HG02763 (cell line): ENCODE measurements at regions not wholly inside any gene's neighbourhood (a gene's known extent, or its start where the extent isn't known, plus 50 kb on each side); places are given as distances from the start of the nearest gene placed in this dataset.

Experiments
- ATAC-seq: cut with Tn5 transposase; IDR thresholded peaks from one replicate; pipeline ENCODE4 v1.9.1; 2021; ENCODE audit warnings: mild to moderate bottlenecking, moderate library complexity; ENCODE audit not compliant: unreplicated experiment

DNA sequence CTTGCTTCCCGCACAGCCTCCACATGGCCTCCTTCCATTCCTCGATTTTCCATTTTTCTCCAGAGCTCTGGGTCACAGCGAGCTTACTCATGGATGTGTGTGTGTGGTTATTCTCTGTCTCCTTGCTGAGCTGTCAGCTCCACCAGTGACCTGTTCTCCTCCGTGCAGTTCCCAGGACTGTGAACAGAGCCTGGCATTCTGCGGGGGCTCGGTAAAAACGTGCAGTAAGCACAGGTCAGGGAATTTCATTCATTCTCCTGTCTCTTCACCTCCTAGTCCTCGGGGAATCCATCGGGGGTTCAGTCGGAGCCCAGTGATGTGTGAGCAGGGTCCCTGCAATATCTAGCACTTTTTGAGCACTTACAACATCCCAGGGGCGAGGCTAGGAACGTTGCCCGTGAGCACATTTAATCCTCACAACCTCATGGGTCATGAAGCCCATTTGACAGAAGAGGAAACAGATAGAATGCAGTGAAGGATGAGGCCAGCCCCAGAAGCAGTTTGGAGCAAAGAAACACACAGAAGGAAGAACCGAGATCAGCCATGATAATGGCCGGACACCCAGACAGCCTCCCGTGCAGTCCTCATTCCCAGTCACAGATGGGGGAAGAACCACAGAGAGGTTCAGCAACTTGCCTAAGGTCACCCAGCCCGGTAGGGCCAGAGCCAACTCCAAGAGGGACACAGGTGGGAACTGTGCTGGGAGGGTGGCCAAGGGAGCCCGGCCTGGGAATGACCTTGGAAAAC is 183.2 kb upstream of the GSE1 start:
- no peak for ATAC-seq

DNA sequence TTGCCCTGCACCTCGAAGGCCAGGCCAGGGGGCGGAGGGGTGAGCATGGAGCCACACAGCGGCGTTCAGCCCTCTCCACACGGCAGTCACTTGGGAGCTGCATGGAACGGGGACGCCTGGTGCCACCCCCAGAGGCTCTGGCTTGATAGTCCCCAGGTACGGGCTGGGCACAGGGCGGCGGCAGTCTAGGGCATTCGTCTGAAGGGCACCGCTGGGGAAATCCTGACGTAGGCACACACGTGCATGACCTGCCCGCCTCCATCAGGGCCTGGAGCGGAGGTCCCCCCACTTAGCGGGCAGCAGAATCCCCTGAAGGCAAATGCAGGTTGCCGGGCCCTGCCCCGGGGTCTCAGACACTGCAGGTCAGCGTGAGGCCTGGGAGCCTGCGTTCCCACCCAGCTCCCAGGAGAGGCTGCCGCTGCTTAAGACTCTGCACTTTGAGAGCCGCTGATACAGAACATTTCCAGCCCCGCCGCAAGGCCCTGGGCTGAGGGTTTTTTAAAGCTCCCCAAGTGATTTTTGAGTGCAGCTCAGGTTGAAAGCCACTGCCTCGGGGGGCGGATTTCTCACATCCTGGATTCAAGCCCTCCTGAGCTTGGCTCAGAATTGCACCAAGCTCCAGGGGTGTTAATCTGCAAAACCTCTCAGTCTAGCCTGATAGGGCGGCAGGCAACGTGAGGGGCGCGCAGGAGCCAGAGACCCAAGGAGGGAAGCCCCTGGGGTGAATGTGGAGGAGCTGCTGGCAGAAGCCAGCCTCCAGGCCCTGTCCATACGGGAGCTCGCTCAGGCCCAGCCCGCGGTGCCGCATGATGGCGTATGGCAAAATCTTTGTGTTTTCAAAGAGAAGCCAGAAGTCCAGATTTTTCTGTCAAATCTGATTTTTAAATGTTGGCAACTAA is 182.3 kb upstream of the GSE1 start:
- ATAC-seq, result no peak

DNA sequence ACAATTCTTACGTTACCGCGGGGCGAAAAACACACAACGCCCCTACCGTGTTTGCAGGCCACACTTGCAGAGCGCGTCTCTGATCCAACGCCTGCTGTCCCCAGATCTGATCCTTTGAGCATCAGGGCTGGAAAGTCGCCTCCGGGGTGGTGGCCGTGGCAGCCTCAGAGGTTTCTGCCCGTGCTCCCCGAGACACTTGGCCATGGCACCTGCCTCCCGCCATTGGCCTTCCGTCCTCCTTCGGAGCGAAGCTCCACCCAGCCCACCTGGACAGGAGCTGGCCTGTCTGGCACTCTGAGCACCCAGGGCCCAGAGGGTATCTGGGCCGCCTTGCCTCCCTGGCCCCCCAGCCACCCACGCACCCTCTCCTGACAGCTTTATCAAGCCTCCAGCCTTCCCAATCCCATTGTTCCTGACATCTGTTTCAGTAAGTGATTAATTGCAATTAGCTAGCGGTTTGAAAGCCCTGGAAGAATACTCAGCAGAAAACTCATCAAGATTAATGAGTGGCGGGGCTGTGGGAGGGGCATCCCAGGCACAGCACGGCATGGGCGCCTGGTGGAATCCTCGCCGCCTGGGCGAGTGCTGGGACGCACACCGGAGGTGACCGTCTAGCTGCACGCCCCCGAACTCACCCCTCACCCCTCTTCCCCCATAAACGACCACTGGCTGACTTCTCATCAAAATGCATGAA is 181.5 kb upstream of the GSE1 start:
- ATAC-seq, result no peak

DNA sequence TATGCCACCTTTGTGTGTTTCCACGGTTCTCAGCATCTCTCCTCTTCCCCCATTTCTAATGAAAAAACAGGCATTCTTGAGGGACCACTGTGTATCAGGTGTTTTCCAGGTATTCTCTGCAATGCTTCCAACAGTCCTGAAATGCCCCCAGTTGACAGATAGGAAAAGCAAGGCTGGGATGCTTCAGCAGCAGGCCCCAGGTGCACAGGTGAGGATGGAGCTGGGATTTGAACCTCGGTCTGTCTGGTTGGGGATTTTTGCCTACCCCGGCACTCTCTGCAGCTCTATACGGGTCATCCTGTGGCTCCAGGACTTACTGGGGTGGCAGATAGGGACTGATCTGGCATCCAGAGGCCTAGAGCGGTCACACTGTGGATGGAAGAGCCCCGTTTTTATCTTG is 180.5 kb upstream of the GSE1 start:
- ATAC-seq, result no peak

DNA sequence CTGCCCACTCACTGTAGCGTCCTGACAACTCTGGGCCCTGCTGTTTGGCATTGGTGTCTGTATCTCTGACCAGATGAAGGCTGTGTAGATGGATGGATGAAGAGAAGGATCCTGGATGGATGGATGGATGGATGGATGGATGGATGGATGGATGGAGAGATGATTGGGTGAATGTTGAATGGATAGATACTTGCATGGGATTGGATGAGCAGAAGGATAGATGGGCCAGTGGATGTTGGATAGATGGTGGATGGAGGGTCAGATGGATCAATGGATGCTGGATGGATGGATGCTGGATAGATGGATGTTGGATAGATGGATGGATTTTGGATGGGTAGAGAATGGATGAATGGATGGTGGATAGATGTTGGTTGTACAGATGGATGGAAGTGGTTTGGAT is 179.6 kb upstream of the GSE1 start:
- no peak for ATAC-seq

DNA sequence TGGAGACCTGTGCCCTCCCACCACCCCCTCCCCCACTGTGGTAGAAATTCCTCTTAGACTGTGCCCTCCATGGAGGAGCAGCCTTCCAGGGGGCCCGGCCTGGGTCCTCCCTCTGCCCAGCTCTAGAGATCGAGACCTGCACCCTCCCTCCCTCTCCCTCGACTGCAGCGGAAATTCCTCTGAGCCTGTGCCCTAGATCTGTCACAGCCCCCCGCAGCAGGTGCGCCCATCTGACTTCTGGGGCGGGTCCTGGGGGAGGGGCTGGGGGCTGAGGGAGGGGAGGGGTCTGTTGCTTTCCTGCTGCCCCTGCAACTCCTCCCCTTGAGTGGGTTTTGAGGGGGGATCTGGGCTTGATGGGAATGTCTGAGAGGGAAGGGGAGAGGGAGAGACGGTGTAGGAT is 177.8 kb upstream of the GSE1 start:
- no peak for ATAC-seq

DNA sequence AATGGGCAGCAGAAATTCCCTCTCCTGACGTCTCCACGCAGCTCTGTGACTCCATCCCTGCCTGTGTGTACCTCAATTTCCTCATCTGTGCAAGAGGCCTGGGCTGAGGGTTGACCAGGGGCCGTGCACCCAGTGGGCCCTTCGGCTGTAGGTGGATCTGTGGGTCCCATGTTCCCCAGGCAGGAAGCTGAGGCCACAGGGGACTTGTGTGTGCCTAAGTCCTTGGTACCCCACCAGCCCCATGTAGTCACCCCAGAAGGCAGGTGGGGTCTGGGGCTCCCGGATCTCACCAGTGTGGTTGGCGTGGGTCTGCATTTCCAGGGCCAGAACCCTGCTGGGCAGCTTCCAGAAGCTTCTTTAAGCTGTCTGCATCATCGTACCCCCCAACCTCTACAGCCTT is 177.4 kb upstream of the GSE1 start:
- no peak for ATAC-seq

DNA sequence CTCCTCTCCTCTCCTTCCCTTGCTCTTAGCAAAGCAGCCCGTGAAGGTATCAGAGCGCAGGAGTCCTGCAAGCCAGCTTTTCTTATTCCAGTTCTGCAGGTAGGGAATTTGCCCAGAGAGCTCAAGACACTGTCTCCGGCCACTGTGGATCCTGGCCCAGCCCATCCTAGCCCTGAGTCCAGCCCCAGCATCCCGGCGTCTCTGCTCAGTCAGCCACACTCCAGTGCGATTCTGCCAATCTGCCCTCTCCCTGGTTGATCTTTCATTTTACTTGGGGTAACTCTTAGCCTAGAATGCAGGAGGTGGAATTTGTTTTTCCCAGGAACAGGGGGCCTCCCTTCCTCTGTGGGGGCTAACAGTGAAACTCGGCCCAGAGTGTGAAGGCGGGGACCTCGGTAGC is 176.9 kb upstream of the GSE1 start:
- ATAC-seq, result no peak

DNA sequence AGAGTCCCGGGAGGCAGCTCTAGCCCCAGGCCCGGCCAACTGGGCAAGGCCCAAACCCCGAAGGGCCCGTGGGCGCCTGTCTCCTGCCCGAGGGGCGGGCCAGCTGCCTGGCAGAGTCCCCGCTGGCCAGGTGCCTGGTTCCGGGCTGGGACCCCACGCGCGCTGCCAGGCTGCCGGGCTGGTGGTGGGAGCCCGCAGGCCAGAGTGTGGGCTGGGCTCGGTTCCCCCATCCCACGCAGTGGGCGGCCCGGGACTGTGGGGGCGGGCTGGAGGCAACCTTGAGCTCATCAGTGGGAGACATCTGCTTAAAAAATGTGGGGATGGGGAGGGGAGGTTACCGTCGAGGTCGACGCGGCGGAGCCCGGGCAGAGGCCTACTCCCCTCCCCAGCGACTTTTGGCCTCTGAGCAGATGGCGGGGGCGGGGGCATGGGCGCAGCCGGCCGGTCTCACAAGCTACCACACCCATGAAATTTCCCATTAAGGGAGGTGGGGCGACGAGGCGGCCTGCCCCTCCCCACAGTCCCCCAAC is 176.4 kb upstream of the GSE1 start:
- ATAC-seq, result no peak

DNA sequence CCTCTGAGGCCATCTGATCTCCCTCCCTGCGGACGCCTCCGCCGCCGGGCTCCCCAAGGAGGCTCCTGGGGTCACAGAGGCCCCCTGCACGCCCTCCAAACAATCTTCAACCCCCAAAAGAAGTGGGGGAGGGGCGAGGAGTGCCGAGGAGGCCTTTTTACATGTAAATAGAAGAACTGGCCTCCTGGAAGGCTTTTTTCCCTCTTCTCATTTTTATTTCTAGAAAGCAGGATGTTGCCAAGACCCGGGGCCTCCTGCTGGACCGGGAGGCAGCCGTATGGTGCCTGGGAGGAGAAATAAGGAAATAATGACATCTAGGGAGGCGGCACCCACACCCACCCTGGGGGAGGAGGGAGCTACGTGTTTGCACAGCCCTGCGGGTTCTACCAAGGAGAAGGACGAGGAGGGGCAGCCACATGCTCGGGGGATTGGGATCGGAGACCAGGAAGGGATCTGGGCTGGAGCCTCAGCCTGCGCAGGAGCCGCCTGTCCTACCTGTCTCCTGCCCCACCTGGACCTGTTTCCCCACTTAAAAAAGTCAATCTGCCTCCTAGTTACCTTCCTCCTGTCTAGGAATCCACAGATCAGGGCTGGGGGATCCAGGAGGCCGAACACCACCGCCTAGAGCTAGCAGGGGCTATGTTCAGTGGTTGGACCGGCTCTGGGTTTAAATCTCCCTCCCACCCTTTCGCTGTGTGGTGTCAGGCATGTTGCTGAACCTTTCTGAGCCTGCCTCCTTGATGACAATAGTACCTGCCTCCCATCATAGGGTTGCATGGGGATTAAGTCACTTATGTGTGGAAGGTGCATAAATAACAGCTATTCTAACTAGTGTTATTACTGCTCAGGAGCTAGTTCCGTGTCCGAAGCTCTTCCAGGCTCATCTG is 175.7 kb upstream of the GSE1 start:
- no peak for ATAC-seq

DNA sequence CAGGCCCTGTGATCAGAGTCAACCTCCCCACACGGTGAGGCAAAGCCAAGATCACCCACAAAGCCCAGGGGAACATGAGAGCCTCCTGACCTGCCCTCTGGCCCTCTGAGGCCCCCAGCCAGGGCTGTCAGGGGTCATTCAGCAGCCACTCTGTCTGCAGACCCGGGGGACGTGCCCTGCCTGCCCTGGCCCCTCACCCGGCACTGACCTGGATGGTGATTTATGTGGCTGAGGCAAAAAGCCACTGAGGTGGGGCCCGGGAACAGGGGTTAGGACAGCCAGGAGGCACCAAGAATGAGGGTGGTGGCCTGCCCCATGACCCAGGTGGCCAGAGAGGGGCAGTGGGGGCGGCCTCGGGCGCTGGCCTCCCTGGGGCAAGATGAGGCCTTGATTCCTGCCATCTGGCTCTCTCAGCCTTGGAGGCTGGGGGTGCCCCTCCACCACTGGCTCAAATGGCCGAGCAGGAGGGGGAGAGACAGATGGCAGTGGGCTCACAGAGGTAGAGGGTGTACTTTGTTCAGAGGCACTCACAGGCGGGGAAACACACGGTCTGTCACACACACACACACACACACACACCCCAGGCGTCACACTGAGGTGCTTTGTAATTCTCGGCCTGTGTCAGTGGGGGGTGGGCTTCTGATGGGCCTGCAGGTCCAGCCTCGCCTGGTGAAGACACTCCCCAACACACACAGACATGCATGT is 174.0 kb upstream of the GSE1 start:
- no peak for ATAC-seq

DNA sequence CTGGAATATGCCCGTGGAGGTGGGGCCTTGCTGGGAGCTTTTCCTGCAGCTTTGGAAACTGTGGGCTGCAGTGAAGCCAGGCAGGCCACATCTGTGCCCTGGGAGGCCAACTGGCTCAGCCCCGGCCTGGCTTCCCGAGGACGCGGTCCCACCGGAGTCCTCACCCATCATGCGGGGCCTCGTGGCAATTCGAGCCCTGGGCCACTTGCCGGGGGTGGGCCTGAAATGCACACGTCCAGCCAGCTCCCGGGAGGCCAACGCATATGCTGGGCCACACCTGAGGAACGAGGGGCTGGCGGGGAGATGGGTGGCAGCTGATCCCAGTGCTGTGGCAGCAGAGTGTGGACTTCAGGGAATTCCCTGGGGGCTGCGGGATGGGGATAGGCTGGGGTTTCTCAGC is 172.4 kb upstream of the GSE1 start:
- no peak for ATAC-seq

DNA sequence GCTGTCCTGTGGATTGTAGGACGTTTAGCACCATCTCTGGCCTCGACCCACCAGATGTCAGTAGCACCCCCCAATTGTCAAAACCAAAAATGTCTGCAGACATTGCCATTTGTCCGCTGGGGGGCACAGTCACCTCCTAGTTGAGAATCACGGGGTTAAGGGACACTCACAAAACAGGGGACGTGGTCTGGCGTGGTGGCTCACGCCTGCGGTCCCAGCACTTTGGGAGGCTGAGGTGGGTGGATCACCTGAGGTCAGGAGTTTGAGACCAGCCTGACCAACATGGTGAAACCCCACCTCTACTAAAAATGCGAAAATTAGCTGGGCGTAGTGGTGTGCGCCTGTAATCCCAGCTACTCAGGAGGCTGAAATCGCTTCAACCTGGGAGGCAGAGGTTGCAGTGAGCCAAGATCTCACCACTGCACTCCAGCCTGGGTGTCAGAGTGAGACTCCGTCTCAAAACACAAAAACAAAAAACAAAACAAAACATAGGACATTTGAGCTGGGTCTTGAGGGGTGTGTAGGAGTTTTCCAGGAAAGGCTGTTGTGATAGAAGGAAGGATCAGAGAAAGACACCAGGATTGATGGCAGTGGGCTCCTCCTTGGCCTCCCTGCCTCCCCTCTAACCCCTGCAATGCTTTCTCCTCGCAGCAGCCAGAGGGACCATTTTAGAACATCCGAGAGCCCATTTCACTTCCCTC is 171.8 kb upstream of the GSE1 start:
- no peak for ATAC-seq

DNA sequence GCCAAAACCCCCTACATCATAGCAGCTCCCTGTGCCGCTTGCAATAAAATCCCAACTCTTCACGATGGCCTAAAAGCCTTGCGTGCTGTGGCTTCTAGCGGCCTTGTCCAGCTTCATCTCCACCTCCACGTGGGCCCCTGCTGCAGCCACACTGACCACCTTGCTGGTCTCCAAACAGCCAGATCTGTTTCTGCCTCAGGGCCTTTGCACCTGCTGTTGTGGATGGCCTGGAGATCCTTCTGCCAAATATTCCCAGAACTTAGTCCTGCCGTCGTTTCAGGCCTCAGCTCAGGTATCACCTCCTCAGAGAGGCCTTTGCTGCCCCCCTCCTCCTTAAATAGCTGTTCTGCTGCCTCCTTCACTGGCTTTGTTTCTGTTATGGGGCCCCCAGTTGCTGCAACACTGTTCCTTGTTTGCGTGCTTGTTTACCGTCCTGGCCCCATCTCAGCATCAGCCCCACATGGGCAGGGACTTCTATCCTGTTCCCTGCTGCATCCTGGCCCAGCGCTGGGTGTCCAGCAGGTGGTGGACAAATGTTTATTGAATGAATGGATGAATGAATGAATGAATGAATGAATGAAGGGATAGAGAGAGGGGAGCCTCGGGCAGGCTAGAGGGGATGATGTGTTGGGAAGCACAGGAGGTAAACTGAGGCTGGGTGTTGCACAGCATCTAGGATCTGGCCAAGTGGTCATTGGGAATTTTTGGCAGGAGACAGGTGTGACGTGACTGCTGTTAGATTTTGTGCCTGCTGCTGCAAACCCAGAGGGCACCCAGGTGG is 171.0 kb upstream of the GSE1 start:
- no peak for ATAC-seq

DNA sequence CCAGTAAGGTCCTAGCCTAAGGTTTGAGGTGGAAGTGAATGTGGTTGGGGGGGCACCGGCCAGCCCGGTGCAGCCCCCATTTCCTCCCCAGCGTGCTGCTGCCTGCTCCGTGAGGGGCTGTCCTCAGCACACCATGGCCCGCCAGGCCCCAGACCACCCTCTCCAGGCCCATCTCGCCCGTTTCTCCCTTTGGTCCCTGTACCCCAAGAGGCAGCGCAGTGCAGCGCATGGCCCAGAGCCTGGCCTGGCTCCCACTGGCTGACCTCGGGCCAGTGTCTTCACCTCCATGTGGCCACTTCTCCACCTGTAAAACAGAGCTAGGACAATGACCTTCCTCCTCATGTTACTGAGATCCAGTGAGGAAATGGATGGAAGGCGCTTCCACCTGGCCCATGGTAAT is 170.0 kb upstream of the GSE1 start:
- no peak for ATAC-seq

DNA sequence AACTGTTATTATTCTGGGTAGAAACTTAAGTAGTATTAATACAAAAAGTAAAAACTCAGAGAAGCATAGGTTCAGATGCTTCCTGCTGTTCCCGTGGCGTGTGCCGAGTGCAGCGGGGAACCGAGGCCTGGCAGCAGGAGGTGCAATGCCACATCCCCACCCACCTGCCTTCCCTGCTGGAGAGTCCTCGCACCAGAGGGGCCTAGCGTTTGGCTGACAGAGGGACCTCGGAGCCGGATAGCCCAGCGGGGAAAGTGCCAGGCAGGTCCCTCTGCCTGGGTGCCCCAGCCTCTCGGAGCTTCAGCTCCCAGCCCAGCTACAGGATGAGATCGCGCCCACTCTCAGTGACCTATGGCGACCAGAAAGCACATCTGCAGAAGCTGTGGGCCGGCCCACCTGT is 169.6 kb upstream of the GSE1 start:
- no peak for ATAC-seq

DNA sequence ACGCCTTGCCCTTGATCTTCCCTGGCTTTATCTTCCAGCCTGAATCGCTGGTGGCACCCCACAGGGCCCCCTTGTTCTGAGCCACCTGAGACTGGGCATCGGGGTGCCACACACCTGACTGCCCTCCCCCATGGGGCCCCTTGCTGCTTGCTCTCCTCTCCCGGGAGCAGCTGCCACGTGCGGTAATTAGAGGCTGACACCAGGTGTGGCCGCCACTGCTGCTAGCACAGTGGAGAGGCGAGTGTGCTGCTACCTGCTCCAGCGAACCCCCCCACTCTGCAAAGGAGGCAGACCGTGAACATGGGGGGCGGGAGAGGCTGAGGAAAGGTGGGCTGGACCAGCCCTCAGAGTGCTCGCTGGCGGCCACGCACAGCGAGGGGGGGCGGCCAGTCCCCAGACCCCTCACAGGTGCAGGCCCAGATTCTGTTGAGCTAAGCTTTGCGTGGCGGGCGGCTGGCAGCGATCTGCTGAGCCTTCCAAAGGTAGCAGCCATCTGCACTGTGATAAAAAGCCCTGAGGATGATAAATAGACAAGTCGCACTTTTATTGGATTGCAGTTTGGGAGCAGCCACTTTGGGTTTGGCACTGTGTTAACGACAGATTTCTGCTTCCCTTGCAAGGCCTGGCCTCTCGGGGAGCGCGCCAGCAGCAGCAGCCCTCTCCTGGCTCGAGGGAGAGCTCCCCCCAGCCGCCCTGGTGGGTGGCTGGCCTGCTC is 167.9 kb upstream of the GSE1 start:
- no peak for ATAC-seq

DNA sequence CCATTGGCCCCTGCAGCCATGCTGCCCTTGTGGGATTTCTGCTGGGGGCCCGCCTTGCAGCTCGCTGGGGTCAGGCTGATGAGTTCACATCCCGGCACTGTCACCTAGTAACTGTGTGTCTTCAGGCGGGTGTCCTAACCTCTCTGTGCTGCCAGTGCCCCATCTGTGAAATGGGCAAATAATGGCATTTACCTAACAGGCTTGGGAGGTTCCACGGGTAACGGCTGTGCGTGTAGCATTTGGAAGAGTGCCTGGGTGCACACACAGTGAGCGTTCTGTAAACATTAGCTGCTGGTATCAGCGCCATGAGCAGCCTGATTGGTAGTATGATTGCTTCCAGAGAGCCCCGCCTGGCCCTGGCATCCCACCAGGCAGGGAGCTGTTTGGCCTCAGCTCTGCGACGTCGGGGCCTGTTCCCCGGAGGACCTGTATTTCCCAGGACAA is 167.3 kb upstream of the GSE1 start:
- no peak for ATAC-seq
